HCT116 (cell line): ENCODE measurements at regions not wholly inside any gene's neighbourhood (a gene's known extent, or its start where the extent isn't known, plus 50 kb on each side); places are given as distances from the start of the nearest gene placed in this dataset.

Experiments
- ATAC-seq: fragments of 200-7000 bp; cut with Tn5 transposase; 2 replicates; pipeline ENCODE4 v1.9.1; 2020; ENCODE audit warnings: mild to moderate bottlenecking, moderate library complexity
- BruUV-seq: library from RNA; stranded (reverse); fragments of 400-500 nt; replicated peaks from 2 replicates; lab custom pipeline; 2021; lab: Mats Ljungman, UMichigan
- CTCF ChIA-PET: fragments of 300-600 bp; sonication (Branson Sonifier 250); formaldehyde crosslinking; loops from one replicate; lab custom pipeline; 2021; ENCODE audit warnings: antibody characterized with exemption; lab: Charles Lee
- POLR2A ChIA-PET: fragments of 300-600, 350-600 bp; sonication (Branson Sonifier 250); formaldehyde crosslinking; loops from one replicate; lab custom pipeline; 2021; ENCODE audit warnings: antibody characterized with exemption; lab: Charles Lee
- RAD21 ChIA-PET, 2 experiments: fragments of 300-600 bp; sonication (Branson Sonifier 250); formaldehyde crosslinking; loops; one replicate each; lab custom pipeline; 2023; ENCODE audit warnings: low total read pairs in 2 of 2; ENCODE audit not compliant: uncharacterized antibody in 2 of 2, unreplicated experiment in 2 of 2, low non-redundant PET in 1 of 2; lab: Charles Lee
- DNase-seq: peaks from one replicate; pipeline ENCODE4 v3.0.0-alpha.2; 2010; ENCODE audit warnings: low read depth, low spot score
- H2AFZ ChIP-seq: fragments of 200-600 bp; shearing (Covaris generic), sonication (generic); 2 replicates; pipeline ENCODE4 v1.6.1; 2017; ENCODE audit warnings: low read depth, mixed run types, mixed read lengths, antibody characterized with exemption, low read length; ENCODE audit not compliant: poor library complexity, severe bottlenecking
- H3K27ac ChIP-seq: 2 replicates; pipeline ENCODE4 v1.5.1; 2012; ENCODE audit warnings: low read depth, low read length
- H3K27me3 ChIP-seq: fragments of 200-600 bp; sonication (generic); 2 replicates; pipeline ENCODE4 v1.6.1; 2016; ENCODE audit warnings: mixed run types, low read length, mixed read lengths; ENCODE audit not compliant: insufficient read depth
- H3K36me3 ChIP-seq, 2 experiments: fragments of 200-500 bp in 1 of 2; fragments of 200-600 bp in 1 of 2; sonication (Bioruptor generic) in 1 of 2; sonication (generic) in 1 of 2; 2 replicates each; pipeline versions ENCODE4 v1.5.1 to v1.6.1; 2014 to 2016; ENCODE audit warnings: low read length in 2 of 2, inconsistent platforms in 1 of 2, mixed read lengths in 1 of 2, mixed run types in 1 of 2; ENCODE audit not compliant: insufficient read depth in 2 of 2, control insufficient read depth in 1 of 2
- H3K4me1 ChIP-seq, 2 experiments: fragments of 200-600 bp in 1 of 2; sonication (generic) in 1 of 2; 2 replicates each; pipeline versions ENCODE4 v1.5.1 to v1.6.1; 2012 to 2017; ENCODE audit warnings: low read length in 2 of 2, inconsistent platforms in 1 of 2, mild to moderate bottlenecking in 1 of 2, mixed read lengths in 1 of 2, mixed run types in 1 of 2, moderate library complexity in 1 of 2; ENCODE audit not compliant: insufficient read depth in 2 of 2, control insufficient read depth in 1 of 2
- H3K4me2 ChIP-seq: fragments of 200-600 bp; sonication (generic); 2 replicates; pipeline ENCODE4 v1.6.1; 2017; ENCODE audit warnings: mixed run types, low read length, mixed read lengths
- H3K4me3 ChIP-seq, 2 experiments: fragments of 200-600 bp in 1 of 2; sonication (generic) in 1 of 2; replicated peaks in 1 of 2; 2 replicates each; pipeline ENCODE4 v1.5.1; 2011 to 2016; ENCODE audit warnings: low read length in 2 of 2, control low read depth in 1 of 2, low read depth in 1 of 2, mild to moderate bottlenecking in 1 of 2, mixed read lengths in 1 of 2, mixed run types in 1 of 2
- H3K79me2 ChIP-seq: fragments of 200-600 bp; sonication (generic); 2 replicates; pipeline ENCODE4 v1.6.1; 2017; ENCODE audit warnings: mild to moderate bottlenecking, mixed run types, low read length, moderate library complexity, mixed read lengths; ENCODE audit not compliant: insufficient read depth
- H3K9ac ChIP-seq: fragments of 200-600 bp; sonication (generic); 2 replicates; pipeline ENCODE4 v1.6.1; 2016; ENCODE audit warnings: low read length, mixed read lengths
- H3K9me2 ChIP-seq: fragments of 200-600 bp; sonication (generic), shearing (Covaris generic); 2 replicates; pipeline ENCODE4 v1.6.1; 2017; ENCODE audit warnings: mixed run types, mild to moderate bottlenecking, moderate library complexity; ENCODE audit not compliant: insufficient read depth
- H3K9me3 ChIP-seq, 2 experiments: fragments of 200-500 bp in 1 of 2; fragments of 200-600 bp in 1 of 2; sonication (Bioruptor generic) in 1 of 2; sonication (generic) in 1 of 2; 2 replicates each; pipeline ENCODE4 v1.6.1; 2014 to 2017; ENCODE audit warnings: low read length in 2 of 2, mixed read lengths in 2 of 2, inconsistent platforms in 1 of 2, low read depth in 1 of 2, mild to moderate bottlenecking in 1 of 2, mixed run types in 1 of 2, moderate library complexity in 1 of 2; ENCODE audit not compliant: control insufficient read depth in 1 of 2, insufficient read depth in 1 of 2
- H4K20me1 ChIP-seq: fragments of 200-600 bp; sonication (generic), shearing (Covaris generic); 2 replicates; pipeline ENCODE4 v1.6.1; 2017; ENCODE audit warnings: mixed run types, mild to moderate bottlenecking, moderate library complexity; ENCODE audit not compliant: insufficient read depth
- EGR1 ChIP-seq: IDR thresholded peaks from 2 replicates; pipeline ENCODE4 v1.6.1; 2012; ENCODE audit warnings: low read depth
- EZH2 ChIP-seq: fragments of 200-600 bp; sonication (generic); IDR thresholded peaks from 2 replicates; pipeline ENCODE4 v1.6.1; 2017; ENCODE audit warnings: antibody characterized with exemption, mixed run types
- EZH2phosphoT487 ChIP-seq: fragments of 200-600 bp; IDR thresholded peaks from 2 replicates; pipeline ENCODE4 v1.6.1; 2018; ENCODE audit warnings: antibody characterized with exemption, borderline replicate concordance
- RAD21 ChIP-seq: IDR thresholded peaks from 2 replicates; pipeline ENCODE4 v1.6.1; 2012; ENCODE audit warnings: low read depth, mild to moderate bottlenecking
- YY1 ChIP-seq: IDR thresholded peaks from 2 replicates; pipeline ENCODE4 v1.6.1; 2011; ENCODE audit warnings: low read length, low read depth, moderate library complexity, mild to moderate bottlenecking; ENCODE audit not compliant: insufficient replicate concordance; ENCODE audit errors: extremely low read depth
- intact Hi-C: fragments of 100-400 bp; cut with micrococcal nuclease; formaldehyde crosslinking; loops from 2 replicates; pipeline ENCODE4 v1.10.0; 2022
- TF ChIP-seq, protein P1 (sequence below): IDR thresholded peaks from 2 replicates; pipeline ENCODE4 v1.6.1; 2012; ENCODE audit warnings: low read depth
- TF ChIP-seq, protein P2 (sequence below), 3 experiments: fragments of 200-600 bp in 1 of 3; sonication (generic) in 1 of 3; IDR thresholded peaks in 2 of 3; conservative IDR thresholded peaks in 1 of 3; 2 replicates each; pipeline ENCODE4 v1.5.1; 2012 to 2017; ENCODE audit warnings: low read depth in 2 of 3, low read length in 2 of 3, antibody characterized with exemption in 1 of 3, borderline replicate concordance in 1 of 3, control low read depth in 1 of 3, mild to moderate bottlenecking in 1 of 3, mixed read lengths in 1 of 3, mixed run types in 1 of 3, moderate library complexity in 1 of 3; ENCODE audit not compliant: insufficient read depth in 1 of 3

DNA sequence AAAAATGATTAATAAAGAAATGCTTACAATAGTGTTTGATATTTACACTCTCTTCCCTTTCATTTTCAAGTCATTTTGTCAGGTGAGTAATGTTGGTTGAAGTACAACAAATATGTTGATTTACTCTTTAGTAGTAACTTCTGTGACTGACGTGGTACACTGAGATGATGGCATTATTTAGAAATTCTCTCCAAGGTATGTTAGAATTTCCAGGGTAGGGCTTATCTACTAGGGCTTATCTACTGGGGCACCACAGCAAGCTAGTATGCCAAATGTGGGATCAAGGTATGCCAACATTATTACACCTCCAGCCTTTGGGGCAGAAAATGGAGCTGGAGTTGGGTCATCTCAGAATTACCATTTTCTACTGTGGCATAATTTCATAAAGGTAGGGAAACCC, 157.4 kb upstream of the AGTR1 start:
- POLR2A ChIA-PET, result no interaction called here
- CTCF ChIA-PET, result no interaction called here
- H3K4me3 ChIP-seq, result no peak overlapping the region
- no peak for TF ChIP-seq RAD21
- TF ChIP-seq EGR1, result no peak
- no peak for TF ChIP-seq EZH2phosphoT487
- TF ChIP-seq, protein P1, sequence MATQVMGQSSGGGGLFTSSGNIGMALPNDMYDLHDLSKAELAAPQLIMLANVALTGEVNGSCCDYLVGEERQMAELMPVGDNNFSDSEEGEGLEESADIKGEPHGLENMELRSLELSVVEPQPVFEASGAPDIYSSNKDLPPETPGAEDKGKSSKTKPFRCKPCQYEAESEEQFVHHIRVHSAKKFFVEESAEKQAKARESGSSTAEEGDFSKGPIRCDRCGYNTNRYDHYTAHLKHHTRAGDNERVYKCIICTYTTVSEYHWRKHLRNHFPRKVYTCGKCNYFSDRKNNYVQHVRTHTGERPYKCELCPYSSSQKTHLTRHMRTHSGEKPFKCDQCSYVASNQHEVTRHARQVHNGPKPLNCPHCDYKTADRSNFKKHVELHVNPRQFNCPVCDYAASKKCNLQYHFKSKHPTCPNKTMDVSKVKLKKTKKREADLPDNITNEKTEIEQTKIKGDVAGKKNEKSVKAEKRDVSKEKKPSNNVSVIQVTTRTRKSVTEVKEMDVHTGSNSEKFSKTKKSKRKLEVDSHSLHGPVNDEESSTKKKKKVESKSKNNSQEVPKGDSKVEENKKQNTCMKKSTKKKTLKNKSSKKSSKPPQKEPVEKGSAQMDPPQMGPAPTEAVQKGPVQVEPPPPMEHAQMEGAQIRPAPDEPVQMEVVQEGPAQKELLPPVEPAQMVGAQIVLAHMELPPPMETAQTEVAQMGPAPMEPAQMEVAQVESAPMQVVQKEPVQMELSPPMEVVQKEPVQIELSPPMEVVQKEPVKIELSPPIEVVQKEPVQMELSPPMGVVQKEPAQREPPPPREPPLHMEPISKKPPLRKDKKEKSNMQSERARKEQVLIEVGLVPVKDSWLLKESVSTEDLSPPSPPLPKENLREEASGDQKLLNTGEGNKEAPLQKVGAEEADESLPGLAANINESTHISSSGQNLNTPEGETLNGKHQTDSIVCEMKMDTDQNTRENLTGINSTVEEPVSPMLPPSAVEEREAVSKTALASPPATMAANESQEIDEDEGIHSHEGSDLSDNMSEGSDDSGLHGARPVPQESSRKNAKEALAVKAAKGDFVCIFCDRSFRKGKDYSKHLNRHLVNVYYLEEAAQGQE, result no peak
- TF ChIP-seq YY1, result no peak
- TF ChIP-seq EZH2, result no peak
- TF ChIP-seq, protein P2, sequence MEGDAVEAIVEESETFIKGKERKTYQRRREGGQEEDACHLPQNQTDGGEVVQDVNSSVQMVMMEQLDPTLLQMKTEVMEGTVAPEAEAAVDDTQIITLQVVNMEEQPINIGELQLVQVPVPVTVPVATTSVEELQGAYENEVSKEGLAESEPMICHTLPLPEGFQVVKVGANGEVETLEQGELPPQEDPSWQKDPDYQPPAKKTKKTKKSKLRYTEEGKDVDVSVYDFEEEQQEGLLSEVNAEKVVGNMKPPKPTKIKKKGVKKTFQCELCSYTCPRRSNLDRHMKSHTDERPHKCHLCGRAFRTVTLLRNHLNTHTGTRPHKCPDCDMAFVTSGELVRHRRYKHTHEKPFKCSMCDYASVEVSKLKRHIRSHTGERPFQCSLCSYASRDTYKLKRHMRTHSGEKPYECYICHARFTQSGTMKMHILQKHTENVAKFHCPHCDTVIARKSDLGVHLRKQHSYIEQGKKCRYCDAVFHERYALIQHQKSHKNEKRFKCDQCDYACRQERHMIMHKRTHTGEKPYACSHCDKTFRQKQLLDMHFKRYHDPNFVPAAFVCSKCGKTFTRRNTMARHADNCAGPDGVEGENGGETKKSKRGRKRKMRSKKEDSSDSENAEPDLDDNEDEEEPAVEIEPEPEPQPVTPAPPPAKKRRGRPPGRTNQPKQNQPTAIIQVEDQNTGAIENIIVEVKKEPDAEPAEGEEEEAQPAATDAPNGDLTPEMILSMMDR (IDR thresholded peaks at IDR 0.05 in 2 of 3, conservative IDR thresholded peaks at IDR 0.05 in 1 of 3; ENCODE audit: borderline replicate concordance in 1 of 3, insufficient read depth in 1 of 3, low read depth in 2 of 3, low read length in 2 of 3), result no peak
- intact Hi-C loops, result no loop called here
- no peaks in the 10 kb centered on the region for H3K27me3 ChIP-seq
- no peak overlapping the region for H2AFZ ChIP-seq
- no peaks in the 10 kb centered on the region for H3K9me3 ChIP-seq
- H3K79me2 ChIP-seq, result no peaks in the 10 kb centered on the region
- no peak for ATAC-seq
- no peaks in the 10 kb centered on the region for H3K4me1 ChIP-seq
- BruUV-seq, result no TSS peak
- RAD21 ChIA-PET, result no interaction called here
- no peaks in the 10 kb centered on the region for H4K20me1 ChIP-seq
- no peak for DNase-seq
- no peak overlapping the region for H3K27ac ChIP-seq
- no peaks in the 10 kb centered on the region for H3K36me3 ChIP-seq
- no peak overlapping the region for H3K4me2 ChIP-seq
- no peak overlapping the region for H3K9ac ChIP-seq
- no peaks in the 10 kb centered on the region for H3K9me2 ChIP-seq
